Stimulated activated CD4-positive, alpha-beta T cell treated with anti-CD3 and anti-CD28 coated beads, Interleukin-4, amount 100 ng/mL, for 48 hours (primary cell): ENCODE measurements at regions not wholly inside any gene's neighbourhood (a gene's known extent, or its start where the extent isn't known, plus 50 kb on each side); places are given as distances from the start of the nearest gene placed in this dataset.

Experiments used
- DNase-seq, 2 donors: peaks; one replicate each; pipeline ENCODE4 v3.0.0-alpha.2; 2020; ENCODE audit warnings: low read depth in 2 of 2

DNA sequence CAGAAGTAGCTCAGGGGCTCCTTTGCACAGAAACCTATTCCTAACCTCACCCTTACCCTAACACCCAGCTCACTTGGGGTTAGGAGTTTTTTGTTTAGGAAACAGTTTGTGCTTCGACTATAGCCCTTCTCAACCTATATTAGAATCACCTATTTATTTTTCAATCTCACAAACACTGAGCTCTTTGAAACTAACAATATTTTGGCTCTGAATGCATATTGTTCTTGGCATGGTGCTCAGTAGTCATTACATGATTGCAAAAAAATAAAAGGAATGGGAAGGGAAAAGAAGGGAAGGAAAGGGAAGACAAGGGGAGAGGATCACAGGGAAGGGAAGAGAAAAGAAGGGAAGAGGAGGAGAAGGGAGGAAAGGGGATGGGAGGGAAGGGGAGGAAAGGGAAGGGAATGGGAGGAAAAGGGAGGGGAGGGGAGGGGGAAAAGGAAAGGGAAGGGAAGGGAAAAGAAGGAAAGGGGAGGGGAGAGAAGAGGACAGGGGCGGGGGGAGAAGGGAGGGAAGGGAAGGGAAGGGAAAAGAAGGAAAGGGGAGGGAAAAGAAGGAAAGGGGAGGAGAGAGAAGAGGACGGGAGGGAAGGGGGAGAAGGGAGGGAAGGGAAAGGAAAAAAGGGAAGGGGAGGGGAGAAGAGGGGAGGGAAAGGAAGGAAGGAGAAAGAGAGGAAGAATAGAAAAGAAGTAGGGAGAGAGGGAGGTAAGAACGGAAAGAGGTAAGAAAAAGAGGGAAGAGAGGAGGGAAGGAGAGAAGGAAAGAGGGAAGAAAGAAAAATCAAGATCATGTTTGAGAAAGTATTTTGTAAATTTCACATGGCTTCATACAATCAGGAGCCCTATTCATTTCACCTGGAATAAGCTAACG lies 484.1 kb upstream of the NFIA start:
- DNase-seq, result no peak

GRCh38 chr1:60596791-60597750 lies 485.3 kb upstream of the NFIA start:
- DNase-seq, result no peak

DNA sequence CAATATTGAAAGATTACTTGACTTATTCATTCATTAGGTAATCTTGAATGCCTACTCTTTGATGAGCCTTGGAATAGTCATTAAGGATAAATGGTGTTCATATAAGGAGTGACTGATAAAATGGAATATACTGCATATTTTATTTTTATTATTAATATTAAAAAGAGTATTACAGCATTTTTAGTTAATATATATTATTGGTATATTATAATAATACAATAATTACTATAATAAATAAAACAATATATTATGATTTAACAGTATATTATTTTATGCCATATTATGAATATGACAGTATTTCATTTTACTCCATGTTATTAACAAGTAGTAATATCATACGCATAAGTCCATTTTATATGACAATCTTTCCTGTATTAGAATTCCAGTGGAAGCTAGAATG lies 490.8 kb upstream of the NFIA start:
- DNase-seq, result no peak

- DNase-seq, result no peak
These were observed 492.4 kb upstream of the NFIA start for GRCh38 chr1:60589916-60590315.

GRCh38 chr1:60589046-60589748 lies 493.2 kb upstream of the NFIA start:
- no peak for DNase-seq

- DNase-seq, result no peak
These were observed 498.0 kb upstream of the NFIA start for GRCh38 chr1:60584371-60584770.

- no peak for DNase-seq
These were observed 498.7 kb upstream of the NFIA start for GRCh38 chr1:60583696-60584095.

GRCh38 chr1:60581455-60582220 lies 500.7 kb upstream of the NFIA start:
- no peak for DNase-seq

DNA sequence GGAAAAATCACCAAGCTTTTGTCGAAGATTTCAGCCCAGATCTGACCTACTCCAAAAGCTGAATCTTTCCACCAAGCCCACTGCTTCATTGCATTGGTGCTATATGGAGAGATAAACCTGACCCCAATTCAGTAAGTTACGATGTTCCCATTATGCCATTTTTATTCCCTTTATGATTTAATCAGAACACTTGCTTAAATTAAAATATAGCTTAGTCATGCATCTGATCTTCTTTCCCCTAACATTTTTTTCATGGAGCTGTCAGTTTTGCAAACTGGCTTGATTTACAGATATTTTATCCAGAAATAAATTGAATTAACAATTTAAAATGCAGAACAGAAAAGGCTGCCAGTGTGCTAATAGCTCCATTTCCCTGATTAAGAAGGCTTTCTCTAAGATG lies 503.5 kb upstream of the C1orf87 start:
- DNase-seq, result no peak

DNA sequence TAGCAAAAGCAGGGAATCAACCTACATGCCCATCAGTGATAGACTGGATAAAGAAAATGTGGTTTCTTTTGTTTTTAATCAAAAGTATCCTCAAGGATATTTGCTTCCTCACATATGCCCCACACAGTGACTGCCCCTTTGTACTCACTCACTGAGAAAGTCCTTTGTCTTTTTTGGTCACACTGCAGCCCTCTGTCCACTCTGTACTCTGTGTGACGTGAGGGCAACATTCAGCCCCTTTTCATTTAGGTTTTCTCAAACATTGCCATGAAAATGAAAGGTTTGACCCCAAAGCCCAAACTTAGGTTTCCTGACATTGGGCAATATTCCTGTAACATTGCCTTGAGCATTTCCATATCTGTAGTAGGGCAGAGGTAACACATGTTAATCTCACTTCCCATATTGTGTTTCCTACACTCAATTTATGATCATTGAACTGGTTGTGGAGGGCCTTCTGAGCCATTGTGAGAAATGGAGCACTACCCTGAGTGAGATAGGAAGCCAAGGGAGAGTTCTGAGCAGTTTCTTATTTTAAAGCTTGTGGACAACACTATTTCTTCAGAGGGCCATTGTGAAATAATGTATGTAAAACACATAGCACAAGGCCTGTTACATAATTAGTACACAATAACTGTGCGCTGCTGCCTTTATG lies 501.9 kb upstream of the C1orf87 start:
- no peak for DNase-seq

GRCh38 chr1:60573726-60574409 lies 500.3 kb upstream of the C1orf87 start:
- no peak for DNase-seq

DNA sequence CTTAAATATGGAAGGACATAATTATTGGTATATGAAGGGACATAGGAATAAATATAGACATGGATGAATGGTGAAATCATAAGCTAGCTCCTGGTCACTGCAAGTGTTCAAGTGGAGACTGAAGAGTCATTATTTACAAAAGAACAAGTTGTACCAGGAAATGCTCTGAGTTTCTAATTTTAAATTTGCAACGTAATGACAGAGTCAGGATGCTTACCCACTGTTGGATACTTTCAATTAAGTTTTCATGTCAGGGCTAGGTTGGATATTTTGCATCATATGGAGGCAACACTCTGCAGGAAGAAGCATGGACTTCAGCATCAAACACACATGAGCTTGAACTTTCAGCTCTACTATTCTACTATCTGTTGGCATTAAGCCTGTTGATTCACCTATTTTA lies 499.6 kb upstream of the C1orf87 start:
- DNase-seq, result no peak

DNA sequence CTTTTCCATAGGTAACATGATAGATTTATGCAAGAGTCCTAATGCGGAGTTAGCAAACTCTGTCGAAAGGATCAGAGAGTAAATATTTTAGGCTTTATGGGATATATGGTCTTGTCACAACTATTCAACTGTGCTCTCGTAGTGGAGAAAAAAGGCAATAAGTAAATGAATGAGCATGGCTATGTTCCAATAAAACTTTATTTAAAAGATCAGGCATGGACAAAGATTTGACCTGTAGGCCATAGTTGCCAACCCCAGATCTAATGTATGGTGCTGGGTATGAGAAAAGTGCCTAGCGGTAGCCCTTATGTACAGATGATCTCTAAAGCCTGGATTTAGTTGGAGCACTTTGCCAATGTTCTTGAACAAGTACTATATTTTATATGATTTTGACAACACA lies 498.8 kb upstream of the C1orf87 start:
- no peak for DNase-seq

DNA sequence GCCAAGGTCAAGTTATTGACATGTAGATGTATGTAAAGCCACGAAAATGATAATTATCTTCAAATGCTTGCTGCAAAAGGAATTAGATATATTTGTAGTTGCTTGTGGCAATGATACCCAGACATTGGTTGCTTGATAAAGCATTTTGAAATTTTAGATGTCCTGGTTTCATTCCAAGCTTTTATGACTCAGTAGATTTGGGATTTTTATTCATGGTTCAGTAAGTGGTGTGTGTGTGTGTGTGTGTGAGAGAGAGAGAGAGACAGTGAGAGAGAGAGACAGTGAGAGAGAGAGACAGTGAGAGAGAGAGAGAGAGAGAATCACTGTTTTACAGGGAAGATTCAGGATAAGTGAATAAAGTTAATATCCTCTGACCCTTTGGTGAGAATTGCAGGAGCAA lies 498.2 kb upstream of the C1orf87 start:
- no peak for DNase-seq

- DNase-seq, result no peak
These were observed 495.6 kb upstream of the C1orf87 start for GRCh38 chr1:60569189-60569588.

- DNase-seq, result no peak
These were observed 493.7 kb upstream of the C1orf87 start for GRCh38 chr1:60567256-60567655.

DNA sequence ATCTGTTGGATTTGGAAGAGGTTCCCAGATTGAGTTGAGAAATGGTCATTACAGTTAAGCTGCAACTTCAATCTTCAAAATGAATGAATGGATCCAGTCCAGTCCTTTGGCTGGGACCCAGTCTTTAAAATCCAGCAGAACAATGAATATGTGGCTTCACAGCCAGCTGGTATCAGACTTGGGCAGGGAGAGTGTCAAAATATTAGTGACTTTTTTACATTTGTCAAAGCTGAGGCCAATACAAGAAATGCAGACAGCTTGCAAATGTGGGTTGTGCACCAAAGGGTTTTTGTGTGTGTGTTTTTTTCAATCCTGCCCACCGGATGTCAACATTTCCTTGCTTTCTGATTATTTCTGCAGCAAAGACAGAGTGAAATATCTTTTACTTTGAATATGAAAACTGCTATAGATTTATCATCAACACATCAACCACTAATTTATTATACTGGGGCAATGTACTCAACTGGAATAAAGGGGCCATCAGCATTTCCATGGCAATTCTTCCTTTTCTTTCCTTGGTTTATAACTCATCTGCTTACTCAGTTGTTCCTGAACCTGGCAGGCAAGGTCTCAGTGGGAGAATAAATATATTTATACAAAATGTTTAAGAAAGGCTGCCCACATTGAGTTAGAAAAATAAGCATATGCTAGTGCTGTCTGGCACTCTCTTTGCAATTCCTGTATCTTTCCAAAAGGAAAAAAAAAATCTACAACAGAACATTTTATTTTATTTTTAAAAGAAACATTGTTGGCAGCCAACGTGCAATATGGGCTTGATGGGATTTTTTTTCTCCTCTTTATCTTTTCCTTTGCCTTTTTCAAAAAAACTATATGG lies 491.6 kb upstream of the C1orf87 start:
- DNase-seq, result no peak

GRCh38 chr1:60563777-60564535 lies 490.4 kb upstream of the C1orf87 start:
- DNase-seq, result no peak

- no peak for DNase-seq
These were observed 489.2 kb upstream of the C1orf87 start for GRCh38 chr1:60562740-60563139.
